ENCODE measurements at regions not wholly inside any gene's neighbourhood (a gene's known extent, or its start where the extent isn't known, plus 50 kb on each side); places are given as distances from the start of the nearest gene placed in this dataset.

DNA sequence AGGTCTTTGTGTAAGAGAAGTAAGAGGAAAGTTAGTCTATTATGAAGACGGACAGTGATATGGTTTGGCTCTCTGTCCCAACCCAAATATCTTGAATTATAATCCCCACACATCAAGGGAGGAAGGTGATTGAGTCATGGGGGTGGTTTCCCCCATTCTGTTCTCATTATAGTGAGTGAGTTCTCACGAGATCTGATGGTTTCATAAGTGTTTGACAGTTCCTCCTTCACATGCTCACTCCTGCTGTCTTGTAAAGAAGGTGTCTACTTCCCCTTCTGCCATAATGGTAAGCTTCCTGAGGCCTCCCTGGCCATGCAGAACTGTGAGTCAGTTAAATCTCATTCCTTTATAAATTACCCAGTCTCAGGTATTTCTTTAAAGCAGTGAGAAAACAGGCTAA, 67.6 kb downstream of the NEURL3 start (continued):
- TF ChIP-seq, protein P1, sequence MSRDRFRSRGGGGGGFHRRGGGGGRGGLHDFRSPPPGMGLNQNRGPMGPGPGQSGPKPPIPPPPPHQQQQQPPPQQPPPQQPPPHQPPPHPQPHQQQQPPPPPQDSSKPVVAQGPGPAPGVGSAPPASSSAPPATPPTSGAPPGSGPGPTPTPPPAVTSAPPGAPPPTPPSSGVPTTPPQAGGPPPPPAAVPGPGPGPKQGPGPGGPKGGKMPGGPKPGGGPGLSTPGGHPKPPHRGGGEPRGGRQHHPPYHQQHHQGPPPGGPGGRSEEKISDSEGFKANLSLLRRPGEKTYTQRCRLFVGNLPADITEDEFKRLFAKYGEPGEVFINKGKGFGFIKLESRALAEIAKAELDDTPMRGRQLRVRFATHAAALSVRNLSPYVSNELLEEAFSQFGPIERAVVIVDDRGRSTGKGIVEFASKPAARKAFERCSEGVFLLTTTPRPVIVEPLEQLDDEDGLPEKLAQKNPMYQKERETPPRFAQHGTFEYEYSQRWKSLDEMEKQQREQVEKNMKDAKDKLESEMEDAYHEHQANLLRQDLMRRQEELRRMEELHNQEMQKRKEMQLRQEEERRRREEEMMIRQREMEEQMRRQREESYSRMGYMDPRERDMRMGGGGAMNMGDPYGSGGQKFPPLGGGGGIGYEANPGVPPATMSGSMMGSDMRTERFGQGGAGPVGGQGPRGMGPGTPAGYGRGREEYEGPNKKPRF (IDR thresholded peaks at IDR 0.05; ENCODE audit: low read depth, low read length), result no peak
- TF ChIP-seq ZNF217 (CRISPR knock-in tag; IDR thresholded peaks at IDR 0.05) (no peak), SIN3B (IDR thresholded peaks at IDR 0.05; ENCODE audit: low read depth) (no peak), CCAR2 (IDR thresholded peaks at IDR 0.05; ENCODE audit: low read depth, low read length) (no peak), CHD4 (IDR thresholded peaks at IDR 0.05; ENCODE audit: insufficient read depth, insufficient replicate concordance, low read depth, low read length, poor library complexity, severe bottlenecking) (no peak), ZBTB17 (CRISPR knock-in tag; IDR thresholded peaks at IDR 0.05) (no peak), FOSL1 (tag; conservative IDR thresholded peaks at IDR 0.05) (no peak), FOXK1 (CRISPR knock-in tag; IDR thresholded peaks at IDR 0.05; ENCODE audit: borderline replicate concordance) (no peak)
- TF ChIP-seq, protein P2, sequence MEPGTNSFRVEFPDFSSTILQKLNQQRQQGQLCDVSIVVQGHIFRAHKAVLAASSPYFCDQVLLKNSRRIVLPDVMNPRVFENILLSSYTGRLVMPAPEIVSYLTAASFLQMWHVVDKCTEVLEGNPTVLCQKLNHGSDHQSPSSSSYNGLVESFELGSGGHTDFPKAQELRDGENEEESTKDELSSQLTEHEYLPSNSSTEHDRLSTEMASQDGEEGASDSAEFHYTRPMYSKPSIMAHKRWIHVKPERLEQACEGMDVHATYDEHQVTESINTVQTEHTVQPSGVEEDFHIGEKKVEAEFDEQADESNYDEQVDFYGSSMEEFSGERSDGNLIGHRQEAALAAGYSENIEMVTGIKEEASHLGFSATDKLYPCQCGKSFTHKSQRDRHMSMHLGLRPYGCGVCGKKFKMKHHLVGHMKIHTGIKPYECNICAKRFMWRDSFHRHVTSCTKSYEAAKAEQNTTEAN (CRISPR knock-in tag; IDR thresholded peaks at IDR 0.05), result no peak
- TF ChIP-seq, protein P3, sequence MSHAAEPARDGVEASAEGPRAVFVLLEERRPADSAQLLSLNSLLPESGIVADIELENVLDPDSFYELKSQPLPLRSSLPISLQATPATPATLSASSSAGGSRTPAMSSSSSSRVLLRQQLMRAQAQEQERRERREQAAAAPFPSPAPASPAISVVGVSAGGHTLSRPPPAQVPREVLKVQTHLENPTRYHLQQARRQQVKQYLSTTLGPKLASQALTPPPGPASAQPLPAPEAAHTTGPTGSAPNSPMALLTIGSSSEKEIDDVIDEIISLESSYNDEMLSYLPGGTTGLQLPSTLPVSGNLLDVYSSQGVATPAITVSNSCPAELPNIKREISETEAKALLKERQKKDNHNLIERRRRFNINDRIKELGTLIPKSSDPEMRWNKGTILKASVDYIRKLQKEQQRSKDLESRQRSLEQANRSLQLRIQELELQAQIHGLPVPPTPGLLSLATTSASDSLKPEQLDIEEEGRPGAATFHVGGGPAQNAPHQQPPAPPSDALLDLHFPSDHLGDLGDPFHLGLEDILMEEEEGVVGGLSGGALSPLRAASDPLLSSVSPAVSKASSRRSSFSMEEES (CRISPR knock-in tag; IDR thresholded peaks at IDR 0.05), result no peak
